IgD-negative memory B cell (primary cell): ENCODE measurements at regions not wholly inside any gene's neighbourhood (a gene's known extent, or its start where the extent isn't known, plus 50 kb on each side); places are given as distances from the start of the nearest gene placed in this dataset.

ENCODE experiments used
- H3K27ac Mint-ChIP-seq, 3 donors: one replicate each; pipeline ENCODE4 v1.8.0; 2020 to 2022; ENCODE audit warnings: mild to moderate bottlenecking in 3 of 3, mixed read lengths in 3 of 3, moderate library complexity in 1 of 3
- H3K27me3 Mint-ChIP-seq: one replicate; pipeline ENCODE4 v1.8.0; 2021; ENCODE audit warnings: mixed read lengths
- H3K36me3 Mint-ChIP-seq: one replicate; pipeline ENCODE4 v1.8.0; 2020; ENCODE audit warnings: mild to moderate bottlenecking, mixed read lengths
- H3K4me1 Mint-ChIP-seq, 3 donors: one replicate each; pipeline ENCODE4 v1.8.0; 2020 to 2022; ENCODE audit warnings: mixed read lengths in 3 of 3, mild to moderate bottlenecking in 1 of 3
- H3K4me3 Mint-ChIP-seq, 4 donors: one replicate each; pipeline ENCODE4 v1.8.0; 2020 to 2022; ENCODE audit warnings: mild to moderate bottlenecking in 4 of 4, mixed read lengths in 4 of 4, moderate library complexity in 3 of 4
- H3K9me3 Mint-ChIP-seq, 3 donors: one replicate each; pipeline ENCODE4 v1.8.0; 2020 to 2021; ENCODE audit warnings: mixed read lengths in 3 of 3, mild to moderate bottlenecking in 1 of 3

GRCh38 chr1:222310836-222311235 is 237.1 kb downstream of the HHIPL2 start:
- no peaks in the 10 kb centered on the region for H3K9me3 Mint-ChIP-seq
- H3K27me3 Mint-ChIP-seq, result peaks cover 9% of the 10 kb centered on the region
- no peak overlapping the region for H3K4me3 Mint-ChIP-seq
- peaks cover 0 to 2% (median 2%) of the 10 kb centered on the region in 3 donors for H3K4me1 Mint-ChIP-seq
- no peak overlapping the region for H3K27ac Mint-ChIP-seq
- no peaks in the 10 kb centered on the region for H3K36me3 Mint-ChIP-seq

GRCh38 chr1:222307621-222308020 is 240.3 kb downstream of the HHIPL2 start:
- Mint-ChIP-seq H3K27ac (no peak overlapping the region), H3K27me3 (peaks cover 4% of the 10 kb centered on the region), H3K36me3 (no peaks in the 10 kb centered on the region), H3K4me1 (peaks cover 0 to 2% (median 2%) of the 10 kb centered on the region in 3 donors), H3K4me3 (no peak overlapping the region), H3K9me3 (no peaks in the 10 kb centered on the region)

- H3K4me3 Mint-ChIP-seq, result no peak overlapping the region
- H3K27ac Mint-ChIP-seq, result no peak overlapping the region
- H3K36me3 Mint-ChIP-seq, result no peaks in the 10 kb centered on the region
- H3K9me3 Mint-ChIP-seq, result no peaks in the 10 kb centered on the region
- H3K27me3 Mint-ChIP-seq, result peaks cover 4% of the 10 kb centered on the region
- H3K4me1 Mint-ChIP-seq, result peaks cover 0 to 2% (median 2%) of the 10 kb centered on the region in 3 donors
Measured at GRCh38 chr1:222306512-222306911, 241.4 kb downstream of the HHIPL2 start.

GRCh38 chr1:222306011-222306410 is 241.9 kb downstream of the HHIPL2 start:
- Mint-ChIP-seq H3K27me3 (peaks cover 4% of the 10 kb centered on the region), H3K4me1 (peaks cover 0 to 2% (median 2%) of the 10 kb centered on the region in 3 donors), H3K4me3 (no peak overlapping the region), H3K9me3 (no peaks in the 10 kb centered on the region), H3K27ac (no peak overlapping the region), H3K36me3 (no peaks in the 10 kb centered on the region)

- H3K27ac Mint-ChIP-seq, result no peak overlapping the region
- H3K4me1 Mint-ChIP-seq, result peaks cover 0 to 1% (median 0%) of the 10 kb centered on the region in 3 donors
- H3K27me3 Mint-ChIP-seq, result no peaks in the 10 kb centered on the region
- no peak overlapping the region for H3K4me3 Mint-ChIP-seq
- H3K9me3 Mint-ChIP-seq, result peaks cover 0 to 17% (median 1%) of the 10 kb centered on the region in 3 donors
- H3K36me3 Mint-ChIP-seq, result no peaks in the 10 kb centered on the region
Measured at GRCh38 chr1:222301652-222302051, 246.3 kb downstream of the HHIPL2 start.

- Mint-ChIP-seq H3K9me3 (peaks cover 3 to 25% (median 8%) of the 10 kb centered on the region in 3 donors), H3K4me3 (no peak overlapping the region), H3K4me1 (peaks cover 0 to 1% (median 0%) of the 10 kb centered on the region in 3 donors), H3K27ac (no peak overlapping the region), H3K27me3 (no peaks in the 10 kb centered on the region), H3K36me3 (peaks cover under 1% of the 10 kb centered on the region)
Measured at GRCh38 chr1:222299524-222299923, 248.4 kb downstream of the HHIPL2 start.

GRCh38 chr1:222290866-222291265 is 257.0 kb downstream of the HHIPL2 start:
- H3K27me3 Mint-ChIP-seq, result no peaks in the 10 kb centered on the region
- H3K36me3 Mint-ChIP-seq, result peaks cover 1% of the 10 kb centered on the region
- no peak overlapping the region for H3K4me3 Mint-ChIP-seq
- no peaks in the 10 kb centered on the region for H3K4me1 Mint-ChIP-seq
- H3K27ac Mint-ChIP-seq, result no peak overlapping the region
- H3K9me3 Mint-ChIP-seq, result peaks cover 0 to 21% (median 11%) of the 10 kb centered on the region in 3 donors

- peaks cover 0 to 3% (median 0%) of the 10 kb centered on the region in 3 donors for H3K4me1 Mint-ChIP-seq
- H3K36me3 Mint-ChIP-seq, result no peaks in the 10 kb centered on the region
- H3K27ac Mint-ChIP-seq, result peak overlapping the region in 1 of 3 donors; percentile 48
- peaks cover 7% of the 10 kb centered on the region for H3K27me3 Mint-ChIP-seq
- H3K9me3 Mint-ChIP-seq, result peaks cover 0 to 7% (median 0%) of the 10 kb centered on the region in 3 donors
- H3K4me3 Mint-ChIP-seq, result no peak overlapping the region
Measured at GRCh38 chr1:222288053-222288452, 259.9 kb downstream of the HHIPL2 start.

- Mint-ChIP-seq H3K27ac (no peak overlapping the region), H3K9me3 (peaks cover 0 to 1% (median 0%) of the 10 kb centered on the region in 3 donors), H3K36me3 (no peaks in the 10 kb centered on the region), H3K27me3 (peaks cover 7% of the 10 kb centered on the region), H3K4me1 (peaks cover 0 to 3% (median 0%) of the 10 kb centered on the region in 3 donors), H3K4me3 (no peak overlapping the region)
Measured at GRCh38 chr1:222286011-222286410, 261.9 kb downstream of the HHIPL2 start.

GRCh38 chr1:222285526-222285925 is 262.4 kb downstream of the HHIPL2 start:
- no peak overlapping the region for H3K4me3 Mint-ChIP-seq
- peaks cover 7% of the 10 kb centered on the region for H3K27me3 Mint-ChIP-seq
- no peaks in the 10 kb centered on the region for H3K36me3 Mint-ChIP-seq
- H3K27ac Mint-ChIP-seq, result no peak overlapping the region
- H3K4me1 Mint-ChIP-seq, result peaks cover 0 to 3% (median 0%) of the 10 kb centered on the region in 3 donors
- H3K9me3 Mint-ChIP-seq, result peaks cover 0 to 2% (median 0%) of the 10 kb centered on the region in 3 donors

- Mint-ChIP-seq H3K27me3 (peaks cover 7% of the 10 kb centered on the region), H3K36me3 (no peaks in the 10 kb centered on the region), H3K4me3 (no peak overlapping the region), H3K27ac (no peak overlapping the region), H3K9me3 (peaks cover 0 to 2% (median 0%) of the 10 kb centered on the region in 3 donors), H3K4me1 (peaks cover 0 to 3% (median 0%) of the 10 kb centered on the region in 3 donors)
Measured at GRCh38 chr1:222284466-222284865, 263.4 kb downstream of the HHIPL2 start.

- Mint-ChIP-seq H3K4me1 (peaks cover 0 to 3% (median 0%) of the 10 kb centered on the region in 3 donors), H3K4me3 (no peak overlapping the region), H3K27ac (no peak overlapping the region), H3K27me3 (peaks cover 7% of the 10 kb centered on the region), H3K36me3 (peaks cover 2% of the 10 kb centered on the region), H3K9me3 (peaks cover 0 to 2% (median 0%) of the 10 kb centered on the region in 3 donors)
Measured at GRCh38 chr1:222283147-222283768, 264.6 kb downstream of the HHIPL2 start.

- Mint-ChIP-seq H3K9me3 (peaks cover 0 to 2% (median 0%) of the 10 kb centered on the region in 3 donors), H3K4me3 (no peak overlapping the region), H3K36me3 (peaks cover 2% of the 10 kb centered on the region), H3K27me3 (peaks cover 11% of the 10 kb centered on the region), H3K27ac (no peak overlapping the region), H3K4me1 (no peaks in the 10 kb centered on the region)
Measured at GRCh38 chr1:222279591-222279990, 268.3 kb downstream of the HHIPL2 start.

GRCh38 chr1:222278501-222278900 is 269.4 kb downstream of the HHIPL2 start:
- H3K27me3 Mint-ChIP-seq, result peaks cover 7% of the 10 kb centered on the region
- H3K36me3 Mint-ChIP-seq, result peaks cover 2% of the 10 kb centered on the region
- H3K9me3 Mint-ChIP-seq, result peaks cover 0 to 2% (median 0%) of the 10 kb centered on the region in 3 donors
- no peak overlapping the region for H3K27ac Mint-ChIP-seq
- H3K4me1 Mint-ChIP-seq, result no peaks in the 10 kb centered on the region
- H3K4me3 Mint-ChIP-seq, result no peak overlapping the region

GRCh38 chr1:222275729-222276465 is 272.0 kb downstream of the HHIPL2 start:
- Mint-ChIP-seq H3K9me3 (peaks cover 0 to 4% (median 0%) of the 10 kb centered on the region in 3 donors), H3K27me3 (peaks cover 6% of the 10 kb centered on the region), H3K36me3 (peaks cover 5% of the 10 kb centered on the region), H3K27ac (no peak overlapping the region), H3K4me1 (no peaks in the 10 kb centered on the region), H3K4me3 (no peak overlapping the region)
